ENCODE measurements at regions not wholly inside any gene's neighbourhood (a gene's known extent, or its start where the extent isn't known, plus 50 kb on each side); places are given as distances from the start of the nearest gene placed in this dataset.

DNA sequence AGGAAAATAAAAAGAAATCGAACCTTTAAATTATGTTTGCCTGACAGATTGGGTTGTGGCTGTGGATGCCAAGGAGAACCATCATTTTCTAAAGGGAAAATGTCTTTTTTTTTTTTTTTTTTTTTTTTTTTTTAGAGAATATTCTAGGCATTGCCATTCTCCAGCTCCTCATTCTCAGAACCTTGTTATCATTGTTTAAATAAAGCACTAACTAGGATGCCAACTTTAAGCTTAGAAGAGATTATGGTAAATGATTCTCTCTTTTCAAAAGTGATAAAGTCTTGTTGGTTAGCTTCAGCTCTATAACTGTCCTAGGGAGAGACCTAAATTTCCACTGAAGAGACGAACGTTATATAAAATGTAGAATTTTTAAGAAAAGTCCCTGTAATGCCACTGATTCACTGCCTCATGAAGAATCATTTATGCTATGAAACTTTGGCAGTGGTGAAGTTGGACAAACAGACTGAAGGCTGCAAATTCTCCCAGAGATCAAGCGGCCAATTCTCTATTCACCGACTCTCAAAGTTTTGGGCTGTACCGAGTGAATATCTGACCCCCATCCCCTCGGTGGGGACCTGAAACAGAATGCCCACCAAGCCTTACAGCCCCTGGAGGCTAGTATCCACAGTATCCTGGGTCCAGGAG lies 207.9 kb upstream of the PITRM1 start:
- Histone ChIP-seq H3K4me2 (ENCODE audit: low read length) (no peak overlapping the region), H4K20me1 (ENCODE audit: insufficient read depth, low read length) (no peaks in the 10 kb centered on the region), H3K27ac (ENCODE audit: low read depth, low read length, poor library complexity, severe bottlenecking) (no peak overlapping the region), H3K27me3 (ENCODE audit: insufficient read depth, low read length) (peaks cover 5% of the 10 kb centered on the region; the same call in 1 of the 2 replicates), H3K9ac (ENCODE audit: low read length) (no peak overlapping the region), H3K4me1 (ENCODE audit: insufficient read depth, low read length, severe bottlenecking) (no peaks in the 10 kb centered on the region), H3K4me3 (ENCODE audit: low read depth, low read length, poor library complexity, severe bottlenecking) (no peak overlapping the region), H2AFZ (ENCODE audit: low read length) (no peak overlapping the region), H3K9me2 (ENCODE audit: low read depth, low read length) (no peaks in the 10 kb centered on the region), H3K9me3 (ENCODE audit: low read length) (no peaks in the 10 kb centered on the region), H3K36me3 (ENCODE audit: insufficient read depth, low read length) (no peaks in the 10 kb centered on the region), H3K79me2 (ENCODE audit: insufficient read depth, low read length) (no peaks in the 10 kb centered on the region), H3F3A (ENCODE audit: insufficient read depth, low read length) (no peaks in the 10 kb centered on the region)
- no peak for TF ChIP-seq EZH2 (IDR thresholded peaks at IDR 0.05; ENCODE audit: borderline replicate concordance, low read length)

DNA sequence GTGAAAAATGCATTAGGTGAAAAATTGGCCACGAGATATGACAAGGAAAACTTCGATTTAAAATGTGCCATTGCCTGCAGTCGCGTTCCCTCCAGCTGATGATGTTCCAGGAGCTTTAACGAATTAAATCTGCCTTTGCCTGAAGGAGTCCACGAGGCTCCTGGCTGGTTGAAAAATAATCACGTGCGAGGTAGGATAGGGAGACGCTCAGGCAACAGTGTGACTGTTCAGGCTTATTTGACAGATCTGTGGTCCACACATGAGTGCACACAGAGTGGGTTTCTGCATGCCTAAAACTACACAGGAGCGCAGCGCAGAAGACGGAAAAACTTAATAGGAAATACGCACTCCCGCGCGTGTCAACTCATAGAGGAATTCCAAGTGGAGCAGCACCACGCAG lies 204.0 kb upstream of the PITRM1 start:
- Histone ChIP-seq H3K9ac (ENCODE audit: low read length) (no peak overlapping the region), H3K36me3 (ENCODE audit: insufficient read depth, low read length) (no peaks in the 10 kb centered on the region), H3K9me2 (ENCODE audit: low read depth, low read length) (no peaks in the 10 kb centered on the region), H2AFZ (ENCODE audit: low read length) (no peak overlapping the region), H3K9me3 (ENCODE audit: low read length) (no peaks in the 10 kb centered on the region), H3K79me2 (ENCODE audit: insufficient read depth, low read length) (no peaks in the 10 kb centered on the region), H3K27me3 (ENCODE audit: insufficient read depth, low read length) (no peaks in the 10 kb centered on the region; the same call in 1 of the 2 replicates), H3K4me2 (ENCODE audit: low read length) (no peak overlapping the region), H3K27ac (ENCODE audit: low read depth, low read length, poor library complexity, severe bottlenecking) (no peak overlapping the region), H3K4me1 (ENCODE audit: insufficient read depth, low read length, severe bottlenecking) (no peaks in the 10 kb centered on the region), H3K4me3 (ENCODE audit: low read depth, low read length, poor library complexity, severe bottlenecking) (no peak overlapping the region), H3F3A (ENCODE audit: insufficient read depth, low read length) (no peaks in the 10 kb centered on the region), H4K20me1 (ENCODE audit: insufficient read depth, low read length) (no peaks in the 10 kb centered on the region)
- no peak for TF ChIP-seq EZH2 (IDR thresholded peaks at IDR 0.05; ENCODE audit: borderline replicate concordance, low read length)
- TF ChIP-seq, protein P1, sequence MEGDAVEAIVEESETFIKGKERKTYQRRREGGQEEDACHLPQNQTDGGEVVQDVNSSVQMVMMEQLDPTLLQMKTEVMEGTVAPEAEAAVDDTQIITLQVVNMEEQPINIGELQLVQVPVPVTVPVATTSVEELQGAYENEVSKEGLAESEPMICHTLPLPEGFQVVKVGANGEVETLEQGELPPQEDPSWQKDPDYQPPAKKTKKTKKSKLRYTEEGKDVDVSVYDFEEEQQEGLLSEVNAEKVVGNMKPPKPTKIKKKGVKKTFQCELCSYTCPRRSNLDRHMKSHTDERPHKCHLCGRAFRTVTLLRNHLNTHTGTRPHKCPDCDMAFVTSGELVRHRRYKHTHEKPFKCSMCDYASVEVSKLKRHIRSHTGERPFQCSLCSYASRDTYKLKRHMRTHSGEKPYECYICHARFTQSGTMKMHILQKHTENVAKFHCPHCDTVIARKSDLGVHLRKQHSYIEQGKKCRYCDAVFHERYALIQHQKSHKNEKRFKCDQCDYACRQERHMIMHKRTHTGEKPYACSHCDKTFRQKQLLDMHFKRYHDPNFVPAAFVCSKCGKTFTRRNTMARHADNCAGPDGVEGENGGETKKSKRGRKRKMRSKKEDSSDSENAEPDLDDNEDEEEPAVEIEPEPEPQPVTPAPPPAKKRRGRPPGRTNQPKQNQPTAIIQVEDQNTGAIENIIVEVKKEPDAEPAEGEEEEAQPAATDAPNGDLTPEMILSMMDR (IDR thresholded peaks at IDR 0.05; ENCODE audit: low read length): no peak

- H3K27me3 ChIP-seq (ENCODE audit: insufficient read depth, low read length): no peaks in the 10 kb centered on the region; the same call in 1 of the 2 replicates
Measured at GRCh38 chr10:3375505-3375904, 202.9 kb upstream of the PITRM1 start.

More at GRCh38 chr10:3375505-3375904, 202.9 kb upstream of the PITRM1 start:
- no peaks in the 10 kb centered on the region for H3K79me2 ChIP-seq (ENCODE audit: insufficient read depth, low read length)
- H2AFZ ChIP-seq (ENCODE audit: low read length): no peak overlapping the region
- no peaks in the 10 kb centered on the region for H4K20me1 ChIP-seq (ENCODE audit: insufficient read depth, low read length)
- no peak for TF ChIP-seq EZH2 (IDR thresholded peaks at IDR 0.05; ENCODE audit: borderline replicate concordance, low read length)
- TF ChIP-seq, protein P1 (IDR thresholded peaks at IDR 0.05; ENCODE audit: low read length): no peak
- no peak overlapping the region for H3K4me3 ChIP-seq (ENCODE audit: low read depth, low read length, poor library complexity, severe bottlenecking)
- H3K4me2 ChIP-seq (ENCODE audit: low read length): no peak overlapping the region
- H3F3A ChIP-seq (ENCODE audit: insufficient read depth, low read length): no peaks in the 10 kb centered on the region
- H3K4me1 ChIP-seq (ENCODE audit: insufficient read depth, low read length, severe bottlenecking): no peaks in the 10 kb centered on the region
- H3K9me3 ChIP-seq (ENCODE audit: low read length): no peaks in the 10 kb centered on the region
- H3K9me2 ChIP-seq (ENCODE audit: low read depth, low read length): no peaks in the 10 kb centered on the region
- no peaks in the 10 kb centered on the region for H3K36me3 ChIP-seq (ENCODE audit: insufficient read depth, low read length)
- H3K27ac ChIP-seq (ENCODE audit: low read depth, low read length, poor library complexity, severe bottlenecking): no peak overlapping the region
- no peak overlapping the region for H3K9ac ChIP-seq (ENCODE audit: low read length)
